HG03571 (cell line): ENCODE measurements at regions not wholly inside any gene's neighbourhood (a gene's known extent, or its start where the extent isn't known, plus 50 kb on each side); places are given as distances from the start of the nearest gene placed in this dataset.

Experiments
- ATAC-seq: cut with Tn5 transposase; IDR thresholded peaks from one replicate; pipeline ENCODE4 v1.9.1; 2021; ENCODE audit not compliant: unreplicated experiment

DNA sequence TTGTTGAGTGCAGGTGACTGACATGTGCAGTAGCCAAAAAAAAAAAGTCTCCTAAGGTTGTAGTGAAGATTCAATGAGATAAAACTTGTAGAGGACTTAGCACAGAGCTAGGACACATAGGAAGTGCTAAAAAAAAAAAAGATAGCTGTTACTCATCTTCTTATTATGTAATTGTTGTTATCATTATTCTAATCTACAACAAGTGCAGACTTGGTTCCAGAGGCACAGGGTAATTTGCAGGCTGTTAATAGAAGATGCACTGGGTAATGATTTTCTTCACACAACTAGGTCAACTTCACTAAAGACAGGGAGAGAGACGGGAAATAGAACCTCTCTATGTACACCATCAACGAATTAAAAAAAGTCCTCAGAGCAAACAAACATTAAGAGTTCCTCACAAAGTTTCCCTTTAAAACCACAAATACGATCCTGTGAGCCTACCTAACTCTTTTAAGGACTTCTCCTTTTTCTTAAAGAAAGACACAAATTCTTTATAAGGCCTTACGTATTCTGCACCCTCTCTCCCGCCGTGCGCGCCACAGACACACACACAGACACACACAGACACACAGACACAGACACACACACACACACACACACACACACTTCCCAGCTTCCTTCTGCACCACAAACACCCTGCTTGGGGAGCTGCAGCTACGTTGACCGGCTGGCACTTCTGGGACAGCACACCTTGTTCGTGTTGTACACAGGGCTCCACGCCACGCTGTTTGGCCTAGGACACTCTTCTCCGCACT lies 49.8 kb upstream of the GADD45A start:
- no peak for ATAC-seq
